ENCODE measurements at regions not wholly inside any gene's neighbourhood (a gene's known extent, or its start where the extent isn't known, plus 50 kb on each side); places are given as distances from the start of the nearest gene placed in this dataset.

GRCh38 chr2:2855297-2855696, 522.3 kb downstream of the EIPR1 start:
- ATAC-seq (no peak), DNase-seq (no peak)
- intact Hi-C loops (cut with DNase I, micrococcal nuclease), result no loop called here
- H3K9me3 ChIP-seq, result peaks cover 5% of the 10 kb centered on the region
- TF ChIP-seq CTCF (IDR thresholded peaks at IDR 0.05), result no peak
- no peaks in the 10 kb centered on the region for H3K4me1 ChIP-seq (ENCODE audit: low read depth)
- no peaks in the 10 kb centered on the region for H3K36me3 ChIP-seq (ENCODE audit: low read depth)
- no peak overlapping the region for H3K4me3 ChIP-seq

- ATAC-seq (no peak), DNase-seq (no peak)
- intact Hi-C loops (cut with DNase I, micrococcal nuclease), result no loop called here
- Histone ChIP-seq H3K4me3 (no peak overlapping the region), H3K9me3 (no peaks in the 10 kb centered on the region), H3K4me1 (ENCODE audit: low read depth) (no peaks in the 10 kb centered on the region), H3K36me3 (ENCODE audit: low read depth) (no peaks in the 10 kb centered on the region)
- no peak for TF ChIP-seq CTCF (IDR thresholded peaks at IDR 0.05)
These were observed 522.3 kb upstream of the MYT1L start for GRCh38 chr2:2853346-2853745.

GRCh38 chr2:2851806-2852777, 521.0 kb upstream of the MYT1L start:
- H3K9me3 ChIP-seq, result no peaks in the 10 kb centered on the region
- ATAC-seq (no peak), DNase-seq (no peak)
- H3K4me3 ChIP-seq, result no peak overlapping the region
- no peak for TF ChIP-seq CTCF (IDR thresholded peaks at IDR 0.05)
- intact Hi-C loops (cut with DNase I, micrococcal nuclease), result no loop called here
- no peaks in the 10 kb centered on the region for H3K4me1 ChIP-seq (ENCODE audit: low read depth)
- no peaks in the 10 kb centered on the region for H3K36me3 ChIP-seq (ENCODE audit: low read depth)

- intact Hi-C loops (cut with DNase I, micrococcal nuclease), result no loop called here
- H3K4me3 ChIP-seq, result no peak overlapping the region
- H3K36me3 ChIP-seq (ENCODE audit: low read depth), result no peaks in the 10 kb centered on the region
- no peak for TF ChIP-seq CTCF (IDR thresholded peaks at IDR 0.05)
- DNase-seq (no peak), ATAC-seq (no peak)
- no peaks in the 10 kb centered on the region for H3K4me1 ChIP-seq (ENCODE audit: low read depth)
- no peaks in the 10 kb centered on the region for H3K9me3 ChIP-seq
These were observed 520.2 kb upstream of the MYT1L start for GRCh38 chr2:2851316-2851715.

GRCh38 chr2:2850859-2851258, 519.8 kb upstream of the MYT1L start:
- Histone ChIP-seq H3K4me1 (ENCODE audit: low read depth) (no peaks in the 10 kb centered on the region), H3K9me3 (no peaks in the 10 kb centered on the region), H3K4me3 (no peak overlapping the region), H3K36me3 (ENCODE audit: low read depth) (no peaks in the 10 kb centered on the region)
- intact Hi-C loops (cut with DNase I, micrococcal nuclease), result no loop called here
- ATAC-seq (no peak), DNase-seq (no peak)
- TF ChIP-seq CTCF (IDR thresholded peaks at IDR 0.05), result no peak

All from mucosa of descending colon (tissue), 3 donors.